NCI-H2107 treated with DMSO at 0.1 percent for 48 hours (cell line): ENCODE measurements at regions not wholly inside any gene's neighbourhood (a gene's known extent, or its start where the extent isn't known, plus 50 kb on each side); places are given as distances from the start of the nearest gene placed in this dataset.

Experiments used
- DNase-seq: peaks from one replicate; lab custom pipeline; 2025; ENCODE audit not compliant: unreplicated experiment; lab: John Stamatoyannopoulos, UW

DNA sequence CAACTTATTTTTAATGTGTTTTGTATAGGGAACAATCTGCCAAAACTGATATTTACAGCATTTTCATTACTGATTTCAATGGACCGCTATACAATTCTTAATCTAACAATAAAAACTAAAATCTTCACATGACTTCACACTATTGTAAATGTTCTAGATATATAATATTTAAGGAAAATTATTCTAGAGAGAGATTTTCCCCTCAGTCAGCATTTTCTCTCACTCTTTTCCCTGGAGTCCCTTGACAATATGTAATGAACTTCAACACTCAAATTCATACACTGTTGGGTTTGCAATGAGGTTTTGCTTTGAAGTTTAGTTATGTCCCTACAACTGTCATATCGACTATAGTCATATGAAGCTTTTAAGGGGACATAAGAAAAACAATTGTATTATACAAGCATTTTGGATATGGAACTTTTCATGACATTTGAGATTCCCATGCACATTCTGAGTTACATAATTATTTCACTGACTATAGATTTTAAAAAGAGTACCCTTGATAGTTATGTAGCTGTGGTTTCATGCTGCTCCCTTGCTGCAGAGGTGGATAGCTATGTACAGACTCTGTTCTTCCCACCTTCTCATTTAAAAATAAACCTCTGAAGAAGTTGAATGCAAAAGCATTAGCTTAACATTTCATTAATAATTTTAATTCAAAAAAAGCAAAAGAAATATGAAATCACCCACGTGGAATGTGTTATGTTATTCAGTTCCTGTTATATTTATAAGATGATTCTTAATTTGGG lies 338.5 kb downstream of the AKAIN1 start:
- DNase-seq, result no peak

DNA sequence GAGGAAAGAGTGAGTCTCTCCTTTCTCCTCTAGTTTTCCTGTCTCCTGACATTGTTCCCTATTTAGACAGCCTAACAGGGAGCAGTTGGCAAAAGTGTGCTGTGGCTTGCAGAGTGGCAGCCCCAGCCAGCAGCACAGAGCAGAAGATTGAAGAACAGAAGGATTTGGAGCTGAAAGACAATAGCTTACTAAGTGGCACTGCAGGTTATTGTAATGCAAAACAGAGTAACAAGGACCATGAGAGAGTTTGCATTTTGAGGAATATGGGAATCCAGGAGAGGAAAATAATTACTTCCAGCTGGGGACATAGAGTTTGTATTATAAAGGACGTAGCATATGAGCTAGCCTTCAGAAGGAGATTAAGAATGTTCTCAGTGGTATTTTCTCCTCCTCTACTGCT lies 342.4 kb downstream of the AKAIN1 start:
- no peak for DNase-seq

DNA sequence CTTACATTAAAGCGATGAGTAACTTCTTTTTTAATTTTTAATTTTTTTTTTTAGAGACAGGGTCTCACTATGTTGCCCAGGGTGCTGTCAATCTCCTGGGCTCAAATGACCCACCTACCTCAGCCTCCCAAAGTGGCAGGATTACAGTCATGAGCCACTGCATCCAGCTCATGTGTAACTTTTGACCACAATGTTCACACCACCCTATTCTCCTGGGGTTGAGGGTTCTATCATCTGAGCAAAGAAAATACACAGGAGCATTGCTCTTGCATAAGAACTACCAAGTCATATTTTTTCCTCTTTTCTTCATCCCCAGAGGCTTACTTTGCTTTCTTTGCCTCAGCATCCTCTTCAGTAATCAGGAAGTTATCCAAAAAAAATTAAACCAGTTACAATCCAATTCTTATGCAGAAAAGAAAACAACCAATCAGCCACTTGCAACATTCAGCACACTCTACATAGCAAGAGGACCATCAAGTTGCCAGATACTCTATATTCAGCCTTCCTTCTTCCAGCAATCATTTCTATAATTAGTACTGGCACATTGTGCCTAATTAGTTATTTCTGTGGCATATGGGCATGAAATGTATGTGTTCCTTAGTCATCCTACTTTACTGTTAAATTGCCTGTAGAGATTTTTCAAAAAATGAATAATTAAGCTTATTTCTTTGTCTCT lies 345.6 kb downstream of the AKAIN1 start:
- no peak for DNase-seq

DNA sequence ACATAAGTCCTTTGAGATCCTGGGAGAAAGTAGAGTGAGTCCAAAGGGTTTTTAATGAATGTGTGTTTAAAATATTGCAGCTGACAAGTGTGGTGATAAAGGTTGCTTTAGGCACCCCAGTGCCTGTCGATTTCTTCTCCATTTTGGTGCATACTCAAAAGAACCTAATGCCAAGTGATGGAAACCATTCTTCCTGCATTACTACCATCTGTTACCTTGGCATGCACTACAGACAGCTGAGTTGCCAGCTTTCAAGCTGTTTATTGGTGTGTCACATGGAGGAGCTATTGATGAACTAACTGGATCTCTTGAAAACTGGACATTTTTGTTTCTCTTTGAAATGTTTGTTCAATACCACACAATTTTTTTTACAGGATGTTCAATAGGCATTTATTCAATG lies 350.0 kb downstream of the AKAIN1 start:
- no peak for DNase-seq

DNA sequence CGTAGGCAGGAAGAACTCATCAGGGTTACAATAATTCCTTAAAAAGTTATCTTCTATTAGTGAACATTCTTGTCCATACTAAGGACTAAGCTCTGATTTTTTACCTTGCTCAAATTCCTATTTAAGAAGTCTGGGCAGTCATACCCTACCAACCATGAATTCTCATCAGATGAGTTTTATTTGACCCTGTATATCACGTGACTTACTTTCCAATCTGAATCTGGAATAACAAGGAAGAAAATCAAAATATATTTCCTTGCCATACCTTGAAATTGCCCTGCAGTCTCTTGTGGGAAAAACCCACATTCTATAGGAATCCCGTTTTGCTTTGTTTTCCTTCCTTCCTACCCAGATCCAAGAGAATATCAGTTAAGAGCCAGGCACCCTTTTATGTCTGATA lies 352.7 kb downstream of the AKAIN1 start:
- no peak for DNase-seq

DNA sequence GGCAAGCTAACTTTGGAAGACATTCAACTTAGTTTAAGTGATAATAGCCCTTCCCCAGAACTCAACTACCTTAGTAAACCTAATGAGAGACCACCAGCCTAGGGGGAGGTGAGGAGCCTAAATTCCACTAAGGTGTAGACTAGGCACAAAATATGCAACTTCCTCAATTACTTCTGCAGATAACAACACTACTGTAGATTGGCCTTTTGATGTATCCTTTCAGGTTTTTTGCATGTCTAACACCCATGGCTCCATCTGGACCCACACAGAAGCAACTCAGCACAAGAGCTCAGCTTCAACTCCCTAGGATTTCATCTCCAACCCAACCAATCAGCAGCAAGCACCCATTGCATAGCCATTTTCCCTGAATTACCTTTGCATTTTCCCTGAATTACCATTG lies 353.3 kb downstream of the AKAIN1 start:
- no peak for DNase-seq

DNA sequence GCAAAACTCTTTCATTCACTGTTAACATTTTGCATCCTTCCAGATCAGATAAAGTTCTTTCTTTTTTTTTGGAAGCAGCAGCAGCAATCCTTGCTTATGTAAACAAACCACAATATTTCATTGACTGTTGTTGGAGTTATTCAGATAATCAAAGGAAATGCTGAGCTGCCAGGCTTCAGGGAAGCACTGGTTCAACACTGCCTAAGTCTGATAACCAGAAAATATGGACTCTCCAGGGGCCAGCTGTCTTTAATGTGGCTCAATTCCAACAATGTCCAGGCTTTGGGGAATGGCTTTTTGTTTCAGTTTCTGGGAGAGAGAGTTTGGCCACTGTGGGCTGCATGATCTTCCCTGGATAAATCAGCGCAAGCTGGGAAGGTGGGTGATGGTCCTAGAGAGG lies 354.3 kb downstream of the AKAIN1 start:
- no peak for DNase-seq

DNA sequence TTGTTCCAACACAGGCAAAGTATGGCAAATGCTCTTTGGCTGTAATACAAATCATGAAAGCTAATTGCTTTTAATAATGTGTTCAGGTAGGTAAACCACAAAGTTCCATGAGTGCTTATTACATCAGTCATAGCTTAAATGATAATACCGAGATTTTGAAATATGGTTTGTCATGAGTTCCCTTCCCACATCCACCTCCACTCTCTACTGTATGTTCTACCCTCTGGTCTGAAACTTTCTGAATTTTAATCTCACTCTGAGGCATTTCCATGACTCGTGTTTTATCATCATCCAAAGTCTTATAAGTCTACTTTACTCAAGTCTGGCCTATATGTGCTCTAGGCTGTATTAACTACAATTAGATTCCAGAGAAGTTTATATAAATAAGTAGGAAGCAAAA lies 354.8 kb downstream of the AKAIN1 start:
- DNase-seq, result no peak

DNA sequence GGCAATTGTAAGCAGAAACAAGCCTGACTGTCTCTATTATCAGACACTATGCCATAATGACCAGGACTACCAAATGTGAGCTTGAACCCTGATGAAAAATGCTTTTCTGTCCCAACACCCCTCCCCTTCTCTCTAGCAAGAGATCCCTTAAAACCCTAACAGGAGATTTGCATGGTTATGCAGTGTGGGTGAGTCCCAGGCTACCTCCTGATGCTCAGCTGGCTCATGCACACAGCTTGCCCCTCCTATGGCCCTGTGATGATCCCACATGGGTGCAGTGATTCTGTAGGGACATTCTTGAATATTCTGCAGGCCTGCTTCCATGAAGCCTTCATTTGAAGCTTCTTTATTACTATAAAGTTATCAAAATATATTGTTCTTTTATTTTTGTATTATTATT lies 357.4 kb downstream of the AKAIN1 start:
- no peak for DNase-seq

DNA sequence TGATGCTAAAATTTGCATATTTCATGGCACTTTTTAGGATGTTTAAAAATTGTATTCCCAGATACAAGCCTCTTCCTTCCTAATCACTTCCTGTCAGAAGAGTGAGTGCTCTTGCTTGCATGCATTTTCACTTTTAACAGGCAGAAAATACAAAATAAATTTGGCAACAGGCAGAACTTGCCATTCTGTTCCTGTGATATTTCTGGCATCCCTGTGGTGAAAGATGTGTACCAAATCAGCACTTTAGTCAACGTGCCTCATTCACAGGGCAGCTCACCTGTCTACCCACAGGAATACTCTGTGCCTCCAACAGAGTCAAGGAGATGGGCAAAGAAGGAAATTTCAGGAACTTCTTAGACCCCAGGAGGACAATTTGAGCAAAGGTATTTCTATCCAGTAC lies 360.9 kb downstream of the AKAIN1 start:
- DNase-seq, result no peak

DNA sequence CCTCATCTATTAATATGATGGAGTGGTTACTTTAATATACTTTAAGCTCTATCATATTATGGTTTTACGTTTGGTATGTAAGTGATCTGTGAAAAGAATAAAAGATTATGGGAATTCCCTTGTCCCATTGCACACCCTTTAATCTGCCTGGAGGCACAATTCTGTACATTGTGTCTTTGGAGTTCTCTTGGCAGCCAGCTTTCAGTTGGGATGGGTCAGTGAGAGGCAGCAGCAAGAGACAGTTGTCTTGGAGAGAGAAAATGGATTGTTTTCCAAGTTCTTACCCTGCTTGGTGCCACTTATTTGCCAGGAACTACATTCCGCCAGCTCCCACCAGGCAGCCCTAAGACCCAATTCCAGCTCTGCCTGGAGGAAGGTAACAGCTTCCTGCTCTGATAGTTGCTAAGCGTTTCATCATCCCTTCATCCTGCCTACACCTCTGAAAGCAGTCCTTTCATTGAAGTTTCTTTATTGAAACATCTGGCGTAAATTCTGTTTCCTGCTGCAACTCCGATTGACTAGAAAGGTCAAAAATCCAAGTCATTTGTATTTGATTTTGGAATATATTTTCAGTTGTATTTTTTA lies 365.2 kb downstream of the AKAIN1 start:
- no peak for DNase-seq

DNA sequence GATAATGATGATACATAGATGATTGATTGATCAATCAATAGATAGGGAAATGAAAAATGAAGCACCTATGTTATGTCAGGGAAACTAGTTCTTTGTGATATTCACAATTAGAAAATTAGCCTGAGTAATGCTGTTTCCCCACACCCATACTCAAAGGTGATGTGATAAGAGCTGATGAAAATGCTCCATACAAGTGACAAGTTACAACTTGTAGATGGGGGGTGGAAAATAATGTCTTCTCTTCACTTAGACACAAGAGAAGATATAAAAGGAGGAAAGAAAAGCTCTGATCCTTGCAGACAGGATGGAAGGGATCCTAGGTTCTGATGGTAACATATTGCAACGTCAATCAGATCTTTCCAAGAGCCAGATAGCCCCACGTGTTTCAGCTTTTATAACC lies 365.9 kb downstream of the AKAIN1 start:
- no peak for DNase-seq

DNA sequence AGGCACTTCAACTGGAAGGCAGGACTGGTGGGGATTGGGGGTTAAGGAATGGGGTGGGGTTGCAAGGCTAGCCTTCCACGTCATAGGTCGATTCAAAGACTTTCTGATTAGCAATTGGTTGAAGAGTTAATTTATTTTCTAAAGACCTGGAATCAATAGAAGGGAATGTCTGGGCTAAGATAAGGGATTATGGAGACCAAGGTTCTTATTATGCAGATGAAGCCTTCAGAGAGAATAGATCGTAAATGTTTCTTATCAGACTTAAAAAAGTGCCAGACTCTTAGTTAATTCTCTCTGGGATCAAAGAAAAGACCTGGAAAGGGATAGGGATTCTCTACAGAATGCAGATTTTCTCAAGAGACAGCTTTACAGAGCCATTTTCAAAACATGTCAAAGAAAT lies 368.0 kb upstream of the DLGAP1 start:
- no peak for DNase-seq

DNA sequence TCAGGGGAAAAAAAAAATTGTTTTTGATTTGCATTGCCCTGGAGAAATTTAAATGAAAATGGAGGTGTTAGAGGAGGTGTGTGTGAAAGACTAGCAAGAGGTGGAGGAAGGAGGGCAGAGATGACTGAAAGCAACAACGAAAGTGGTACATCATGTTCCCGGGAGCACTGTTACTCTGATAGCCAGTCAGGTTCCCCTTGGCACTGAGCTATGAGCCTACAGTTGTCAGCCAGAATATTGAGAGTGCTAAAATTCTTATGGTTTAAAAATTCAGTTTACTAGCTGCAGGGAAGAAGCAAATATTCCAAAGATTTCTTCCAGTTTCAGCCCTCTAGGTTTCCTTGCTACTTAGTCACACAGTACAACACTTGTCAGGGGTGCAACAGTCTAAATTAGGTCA lies 366.7 kb upstream of the DLGAP1 start:
- no peak for DNase-seq

DNA sequence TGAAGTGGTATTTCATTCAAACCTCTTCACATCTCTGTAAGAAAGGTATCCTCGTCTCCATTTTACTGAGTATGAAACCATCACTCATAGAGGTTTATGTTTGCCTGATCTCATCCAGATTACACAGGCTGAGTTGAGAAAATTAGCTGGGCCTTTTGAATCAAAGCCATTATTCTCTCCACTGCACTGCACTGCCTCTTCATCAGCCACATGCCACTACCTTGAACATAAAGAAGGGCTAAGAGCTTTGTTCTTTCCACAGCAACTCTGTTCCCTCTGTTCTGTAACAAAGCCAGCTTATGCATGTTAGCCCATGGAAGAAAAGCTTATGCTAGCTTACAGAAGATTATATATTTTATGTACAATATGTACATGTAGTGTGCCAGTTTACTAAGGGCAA lies 362.6 kb upstream of the DLGAP1 start:
- DNase-seq, result no peak

DNA sequence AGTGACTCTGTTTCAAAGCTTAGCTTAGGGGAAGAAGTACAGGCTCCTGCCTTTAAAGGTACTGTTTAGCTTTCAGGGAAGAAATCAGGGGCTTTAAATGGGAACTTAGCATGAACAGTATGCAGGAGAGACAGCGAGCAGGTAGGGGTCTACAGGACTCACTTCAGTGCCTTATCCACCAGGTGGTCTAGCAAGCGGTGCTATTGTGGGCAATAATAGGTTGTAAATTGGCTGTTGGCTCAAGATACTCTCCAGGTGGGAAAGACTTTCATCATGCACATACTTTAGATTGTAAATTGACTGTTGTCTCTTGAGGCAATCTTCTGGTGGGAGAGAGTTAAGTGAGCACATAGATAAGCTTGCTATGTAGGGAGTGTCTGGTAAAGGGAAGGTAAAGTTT lies 358.6 kb upstream of the DLGAP1 start:
- DNase-seq, result no peak

DNA sequence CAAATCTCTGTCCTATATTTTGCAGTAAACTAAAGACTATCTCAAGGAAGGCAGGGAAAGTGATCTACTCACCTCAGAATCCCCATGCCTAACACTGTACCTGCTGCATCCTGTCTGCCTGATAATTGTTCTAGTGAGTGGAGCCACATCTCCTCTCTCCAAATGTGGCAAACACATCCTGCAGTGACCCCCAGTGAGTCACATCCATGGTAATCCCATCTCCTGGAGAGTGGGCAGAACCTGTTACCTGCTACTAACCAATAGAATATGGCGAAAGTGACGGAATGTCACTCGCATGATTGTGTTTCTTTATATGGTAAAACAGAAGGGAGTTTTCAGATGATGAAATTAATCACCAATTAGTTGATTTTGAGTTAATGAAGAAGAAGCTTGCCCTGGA lies 353.8 kb upstream of the DLGAP1 start:
- no peak for DNase-seq

DNA sequence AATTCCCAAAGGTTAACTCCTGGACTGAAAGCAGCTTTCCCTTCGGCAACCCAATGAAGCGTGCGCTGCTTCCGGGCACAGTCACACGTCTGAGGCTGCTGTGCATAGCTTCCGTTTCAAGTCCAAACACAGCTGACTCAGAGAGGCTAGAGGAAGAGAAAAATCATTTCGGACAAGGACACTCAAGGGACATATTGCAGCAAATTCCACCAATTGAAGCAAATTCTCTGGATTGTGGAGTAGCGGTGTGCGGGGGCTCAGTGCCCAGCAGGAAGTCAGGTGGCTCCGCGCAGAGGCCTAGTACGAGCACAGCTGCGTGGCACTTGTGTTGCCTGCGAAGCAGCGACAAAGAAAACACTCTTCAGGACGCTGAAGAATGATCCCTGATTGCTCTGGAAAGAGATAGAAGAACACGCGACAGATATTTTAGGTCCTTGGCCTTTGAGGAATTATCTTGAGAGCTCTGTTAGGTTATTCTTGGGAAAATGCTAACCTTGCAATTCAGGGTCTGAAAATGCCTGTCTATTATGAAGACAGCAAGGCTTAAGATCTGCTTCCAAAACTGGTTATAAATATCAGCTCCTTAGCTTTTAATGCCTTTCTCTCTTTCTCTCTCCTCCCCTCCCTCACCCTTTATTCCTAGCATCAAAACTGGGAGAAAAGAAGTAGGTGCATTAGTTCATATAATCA lies 352.6 kb upstream of the DLGAP1 start:
- no peak for DNase-seq

DNA sequence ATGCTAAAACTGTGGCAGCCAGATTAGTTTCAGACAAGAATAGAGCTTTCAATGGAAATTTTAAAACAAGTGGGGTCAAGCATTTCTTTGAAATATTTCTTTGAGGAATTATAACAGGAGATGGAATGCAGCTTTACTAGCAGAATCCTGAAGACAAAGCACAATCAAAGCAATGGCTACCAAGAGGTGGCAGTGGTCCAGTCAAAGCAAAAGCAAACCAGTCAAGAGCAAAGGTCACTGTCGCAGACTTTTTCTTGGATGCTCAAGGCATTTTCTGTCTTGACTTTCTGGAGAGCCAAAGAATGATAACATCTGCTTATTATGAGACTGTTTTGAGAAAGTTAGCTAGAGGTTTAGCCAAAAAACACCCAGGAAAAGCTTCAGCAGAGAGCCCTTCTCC lies 351.2 kb upstream of the DLGAP1 start:
- DNase-seq, result no peak

DNA sequence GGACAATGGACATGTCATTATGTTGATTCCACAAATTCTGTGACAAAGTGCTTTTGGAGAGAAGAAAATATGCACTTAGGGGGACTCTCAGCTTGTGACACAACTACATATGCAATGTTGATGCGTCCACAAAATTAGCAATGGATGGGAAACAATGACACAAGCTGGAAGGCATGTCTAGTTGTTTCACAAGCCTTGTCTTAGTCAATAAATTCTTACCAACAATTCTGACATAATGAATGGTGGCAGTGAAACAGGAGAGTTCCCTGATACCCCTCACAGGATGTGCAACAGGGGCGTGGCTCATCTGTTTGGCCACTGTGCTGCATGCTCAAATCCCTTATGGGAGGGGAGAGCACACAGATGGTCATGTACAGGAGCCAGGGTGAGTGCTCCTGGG lies 347.2 kb upstream of the DLGAP1 start:
- no peak for DNase-seq

DNA sequence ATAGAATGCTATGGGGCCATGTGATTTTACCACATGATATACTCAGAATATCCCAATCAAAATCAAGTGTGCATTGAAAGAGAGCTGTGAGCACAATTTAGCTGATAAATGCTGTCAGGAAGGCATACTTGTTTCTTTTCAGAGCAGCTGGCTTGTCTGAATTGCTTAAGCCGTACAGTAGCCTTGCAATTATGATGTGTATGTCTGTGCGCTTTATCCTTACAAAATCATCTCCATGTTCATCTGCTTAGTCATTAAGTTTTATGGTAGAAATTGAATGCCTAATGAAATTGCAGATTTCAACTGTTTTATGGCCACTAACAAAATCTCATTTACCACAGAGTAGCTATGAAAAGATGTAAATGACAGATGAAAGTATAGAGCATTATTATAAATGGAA lies 346.0 kb upstream of the DLGAP1 start:
- no peak for DNase-seq
